ENCODE measurements at regions not wholly inside any gene's neighbourhood (a gene's known extent, or its start where the extent isn't known, plus 50 kb on each side); places are given as distances from the start of the nearest gene placed in this dataset.

DNA sequence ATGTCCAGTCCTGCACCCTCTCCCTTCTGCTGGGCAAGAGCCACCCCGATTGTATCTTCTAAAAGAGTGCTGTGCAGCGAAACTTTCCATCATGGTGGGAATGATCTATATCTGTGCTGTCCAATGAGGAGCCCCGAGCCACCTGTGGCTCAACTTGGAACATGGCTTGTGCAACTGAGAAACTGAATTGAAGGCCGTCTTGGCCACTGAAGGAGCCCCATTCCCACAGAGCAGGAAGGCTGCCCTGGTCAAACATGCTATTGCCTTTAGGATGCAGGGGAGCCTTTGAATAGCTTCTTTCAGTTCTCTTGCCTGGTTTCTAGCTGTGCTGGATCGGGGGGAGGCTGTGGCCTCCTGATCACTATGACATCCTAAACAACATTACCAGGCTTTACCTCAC, 427.6 kb downstream of the SETD4 start:
- H3K36me3 ChIP-seq, result no peaks in the 10 kb centered on the region
- no peaks in the 10 kb centered on the region for H3K9me3 ChIP-seq
- H3K27me3 ChIP-seq, result no peaks in the 10 kb centered on the region
- no peak overlapping the region for H3K4me3 ChIP-seq
- TF ChIP-seq, protein P1, sequence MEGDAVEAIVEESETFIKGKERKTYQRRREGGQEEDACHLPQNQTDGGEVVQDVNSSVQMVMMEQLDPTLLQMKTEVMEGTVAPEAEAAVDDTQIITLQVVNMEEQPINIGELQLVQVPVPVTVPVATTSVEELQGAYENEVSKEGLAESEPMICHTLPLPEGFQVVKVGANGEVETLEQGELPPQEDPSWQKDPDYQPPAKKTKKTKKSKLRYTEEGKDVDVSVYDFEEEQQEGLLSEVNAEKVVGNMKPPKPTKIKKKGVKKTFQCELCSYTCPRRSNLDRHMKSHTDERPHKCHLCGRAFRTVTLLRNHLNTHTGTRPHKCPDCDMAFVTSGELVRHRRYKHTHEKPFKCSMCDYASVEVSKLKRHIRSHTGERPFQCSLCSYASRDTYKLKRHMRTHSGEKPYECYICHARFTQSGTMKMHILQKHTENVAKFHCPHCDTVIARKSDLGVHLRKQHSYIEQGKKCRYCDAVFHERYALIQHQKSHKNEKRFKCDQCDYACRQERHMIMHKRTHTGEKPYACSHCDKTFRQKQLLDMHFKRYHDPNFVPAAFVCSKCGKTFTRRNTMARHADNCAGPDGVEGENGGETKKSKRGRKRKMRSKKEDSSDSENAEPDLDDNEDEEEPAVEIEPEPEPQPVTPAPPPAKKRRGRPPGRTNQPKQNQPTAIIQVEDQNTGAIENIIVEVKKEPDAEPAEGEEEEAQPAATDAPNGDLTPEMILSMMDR (IDR thresholded peaks at IDR 0.05), result no peak
- TF ChIP-seq POLR2AphosphoS5 (IDR thresholded peaks at IDR 0.05), result no peak
- TF ChIP-seq EP300 (IDR thresholded peaks at IDR 0.05), result no peak
- no peak for TF ChIP-seq POLR2A (IDR thresholded peaks at IDR 0.05)
- WGBS, 2 donors, result 92 to 94% methylated on average over 5 of the region's 5 CpGs
- no peaks in the 10 kb centered on the region for H3K4me1 ChIP-seq
- DNase-seq, result no peak
- no peak overlapping the region for H3K27ac ChIP-seq
- ATAC-seq (ENCODE audit: low FRiP score in 2 of 2), result no peak

DNA sequence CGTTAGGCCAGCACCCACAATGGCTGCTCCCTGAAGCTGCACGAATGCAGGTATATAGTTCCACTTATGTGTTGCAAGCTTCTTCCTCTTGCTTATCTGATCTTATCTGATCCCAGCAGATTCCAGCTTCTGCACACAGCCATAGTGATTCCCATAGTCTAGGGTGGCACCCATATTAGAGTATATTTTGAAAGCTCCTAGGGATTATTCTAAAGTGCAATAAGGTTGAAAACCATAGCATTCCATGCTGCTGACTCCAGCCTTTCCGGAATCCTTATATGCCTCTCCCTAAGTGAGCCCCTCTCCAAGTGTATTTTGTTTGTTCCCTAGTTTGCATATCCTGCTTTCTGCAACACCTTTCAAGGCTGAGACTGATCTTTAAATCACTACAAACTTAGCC, 432.0 kb downstream of the SETD4 start:
- no peak for TF ChIP-seq POLR2A (IDR thresholded peaks at IDR 0.05)
- no peak for TF ChIP-seq POLR2AphosphoS5 (IDR thresholded peaks at IDR 0.05)
- TF ChIP-seq EP300 (IDR thresholded peaks at IDR 0.05), result no peak
- TF ChIP-seq, protein P1 (IDR thresholded peaks at IDR 0.05), result no peak
- no peak for ATAC-seq (ENCODE audit: low FRiP score in 2 of 2)
- H3K4me3 ChIP-seq, result no peak overlapping the region

DNA sequence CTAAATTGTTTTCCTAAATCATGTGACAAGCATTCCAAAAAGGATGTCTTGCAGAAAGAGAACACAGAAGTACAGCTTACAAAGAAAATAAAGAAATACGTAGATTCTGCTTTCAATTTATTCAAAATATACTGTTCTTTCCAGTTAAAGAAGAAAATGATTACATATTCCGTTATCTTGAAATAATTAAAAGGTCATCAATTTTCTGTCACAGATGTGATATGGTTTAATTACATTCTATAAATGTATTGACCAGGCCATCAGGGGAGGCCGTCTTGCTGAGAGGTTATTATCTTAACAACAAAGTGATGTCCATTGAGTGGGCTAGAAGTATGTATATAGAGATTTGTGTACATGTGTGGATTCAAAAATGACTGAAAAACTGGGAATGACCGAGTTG, 432.9 kb downstream of the SETD4 start:
- Histone ChIP-seq H3K4me3 (no peak overlapping the region), H3K9me3 (no peaks in the 10 kb centered on the region), H3K36me3 (no peaks in the 10 kb centered on the region), H3K4me1 (no peaks in the 10 kb centered on the region), H3K27me3 (no peaks in the 10 kb centered on the region), H3K27ac (no peak overlapping the region)
- 86% methylated on average over 4 of the region's 4 CpGs for WGBS, 2 donors
- DNase-seq (no peak), ATAC-seq (ENCODE audit: low FRiP score in 2 of 2) (no peak)
- TF ChIP-seq POLR2A (IDR thresholded peaks at IDR 0.05) (no peak), POLR2AphosphoS5 (IDR thresholded peaks at IDR 0.05) (no peak), EP300 (IDR thresholded peaks at IDR 0.05) (no peak)
- TF ChIP-seq, protein P1 (IDR thresholded peaks at IDR 0.05), result no peak

More for the DNA sequence above, 432.0 kb downstream of the SETD4 start:
- H3K4me1 ChIP-seq, result no peaks in the 10 kb centered on the region
- H3K36me3 ChIP-seq, result no peaks in the 10 kb centered on the region
- no peaks in the 10 kb centered on the region for H3K27me3 ChIP-seq
- H3K27ac ChIP-seq, result no peak overlapping the region
- DNase-seq, result no peak
- H3K9me3 ChIP-seq, result no peaks in the 10 kb centered on the region
- 76 to 89% methylated on average over 3 of the region's 3 CpGs for WGBS, 2 donors

DNA sequence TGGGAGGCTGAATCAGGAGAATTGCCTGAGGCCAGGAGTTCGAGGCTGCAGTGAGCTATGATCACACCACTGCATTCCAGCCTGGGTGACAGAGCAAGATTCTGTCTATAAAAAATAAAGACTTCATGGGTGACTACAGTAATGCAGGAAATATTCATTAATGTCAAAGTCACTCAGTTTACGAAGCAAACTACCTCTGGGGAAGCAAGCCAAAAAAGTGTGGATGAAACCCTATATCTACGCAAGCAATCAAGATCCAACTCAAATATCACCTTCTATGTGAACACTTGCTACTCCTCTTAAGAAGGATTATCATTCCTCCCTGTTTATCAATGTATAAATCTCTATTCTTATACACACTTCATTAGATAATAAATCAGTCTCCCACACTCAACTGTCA, 434.8 kb downstream of the SETD4 start:
- Histone ChIP-seq H3K36me3 (no peaks in the 10 kb centered on the region), H3K27me3 (no peaks in the 10 kb centered on the region), H3K4me3 (no peak overlapping the region), H3K9me3 (no peaks in the 10 kb centered on the region), H3K4me1 (no peaks in the 10 kb centered on the region), H3K27ac (no peak overlapping the region)
- TF ChIP-seq POLR2A (IDR thresholded peaks at IDR 0.05), result no peak
- TF ChIP-seq, protein P1 (IDR thresholded peaks at IDR 0.05), result no peak
- TF ChIP-seq EP300 (IDR thresholded peaks at IDR 0.05), result no peak
- WGBS, 2 donors, result 83 to 86% methylated on average over 3 of the region's 3 CpGs
- DNase-seq (no peak), ATAC-seq (ENCODE audit: low FRiP score in 2 of 2) (no peak)

DNA sequence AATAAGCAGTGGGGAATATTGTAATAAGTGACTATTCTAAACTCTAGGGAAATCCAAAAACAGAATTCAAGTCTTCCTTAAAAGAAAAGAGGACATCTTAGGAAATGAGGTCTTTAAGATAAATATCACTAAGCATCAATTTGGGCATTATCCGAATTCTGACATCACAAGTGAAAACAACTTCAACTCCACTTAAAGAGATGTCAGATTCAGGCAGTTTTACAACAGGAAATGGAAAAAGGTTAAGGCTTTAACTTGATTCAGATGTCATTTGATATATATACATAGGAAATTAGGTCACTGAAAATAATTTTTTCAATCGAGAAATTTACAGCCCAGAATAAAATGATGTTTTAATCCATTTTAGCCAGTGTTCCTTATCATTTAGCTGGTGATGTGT, 435.4 kb downstream of the SETD4 start:
- H3K4me3 ChIP-seq, result no peak overlapping the region
- H3K36me3 ChIP-seq, result no peaks in the 10 kb centered on the region
- H3K27ac ChIP-seq, result no peak overlapping the region
- no peak for TF ChIP-seq POLR2A (IDR thresholded peaks at IDR 0.05)
- no peak for TF ChIP-seq POLR2AphosphoS5 (IDR thresholded peaks at IDR 0.05)
- TF ChIP-seq, protein P1 (IDR thresholded peaks at IDR 0.05), result no peak
- TF ChIP-seq EP300 (IDR thresholded peaks at IDR 0.05), result no peak
- no peaks in the 10 kb centered on the region for H3K27me3 ChIP-seq
- no peaks in the 10 kb centered on the region for H3K4me1 ChIP-seq
- no peaks in the 10 kb centered on the region for H3K9me3 ChIP-seq
- no peak for DNase-seq
- ATAC-seq (ENCODE audit: low FRiP score in 2 of 2), result no peak
- WGBS, 2 donors, result 39 to 41% methylated on average over 2 of the region's 2 CpGs

Data from upper lobe of left lung (tissue), 6 donors.